SK-N-SH treated with all-trans-retinoic acid at 6 μM for 48 hours (cell line): ENCODE measurements at regions not wholly inside any gene's neighbourhood (a gene's known extent, or its start where the extent isn't known, plus 50 kb on each side); places are given as distances from the start of the nearest gene placed in this dataset.

Experiments used
- ATAC-seq: fragments of 200-7000 bp; cut with Tn5 transposase; 3 replicates; pipeline ENCODE4 v1.9.1; 2020; ENCODE audit warnings: mild to moderate bottlenecking, moderate library complexity
- ARNTL ChIP-seq: fragments of 450-650 bp; formaldehyde crosslinking; IDR thresholded peaks from 2 replicates; pipeline ENCODE4 v1.5.0; 2020; ENCODE audit warnings: low read depth, mild to moderate bottlenecking, moderate library complexity, borderline replicate concordance
- CSDC2 ChIP-seq: fragments of 250-450 bp; sonication (Bioruptor Pico); IDR thresholded peaks from 2 replicates; pipeline ENCODE4 v1.5.0; 2020; ENCODE audit warnings: mild to moderate bottlenecking, moderate library complexity
- ESRRG ChIP-seq: fragments of 250-450 bp; sonication (Bioruptor Pico); IDR thresholded peaks from 2 replicates; pipeline ENCODE4 v1.6.1; 2021; ENCODE audit warnings: mild to moderate bottlenecking
- GLIS3 ChIP-seq: fragments of 250-450 bp; sonication (Bioruptor Pico); IDR thresholded peaks from 2 replicates; pipeline ENCODE4 v1.5.0; 2020; ENCODE audit warnings: mild to moderate bottlenecking, moderate library complexity
- ISL1 ChIP-seq: fragments of 250-450 bp; sonication (Bioruptor Pico); IDR thresholded peaks from 2 replicates; pipeline ENCODE4 v2.1.2; 2022; ENCODE audit warnings: mild to moderate bottlenecking, moderate library complexity
- RARB ChIP-seq: fragments of 250-450 bp; sonication (Bioruptor Pico); IDR thresholded peaks from 2 replicates; pipeline ENCODE4 v1.8.0; 2021; ENCODE audit warnings: mild to moderate bottlenecking, moderate library complexity
- SNAI2 ChIP-seq: fragments of 250-450 bp; sonication (Bioruptor Pico); IDR thresholded peaks from 2 replicates; pipeline ENCODE4 v1.5.0; 2020; ENCODE audit warnings: mild to moderate bottlenecking, moderate library complexity
- TOX ChIP-seq: fragments of 250-450 bp; sonication (Bioruptor Pico); IDR thresholded peaks from 2 replicates; pipeline ENCODE4 v1.8.0; 2021; ENCODE audit warnings: mild to moderate bottlenecking, moderate library complexity, borderline replicate concordance
- ZC3H10 ChIP-seq: fragments of 250-450 bp; sonication (Bioruptor Pico); IDR thresholded peaks from 2 replicates; pipeline ENCODE4 v1.5.1; 2021; ENCODE audit warnings: mild to moderate bottlenecking, moderate library complexity
- ZFP3 ChIP-seq: fragments of 250-450 bp; sonication (Bioruptor Pico); IDR thresholded peaks from 2 replicates; pipeline ENCODE4 v1.5.0; 2020; ENCODE audit warnings: mild to moderate bottlenecking, moderate library complexity
- ZFP30 ChIP-seq: fragments of 450-650 bp; formaldehyde crosslinking; IDR thresholded peaks from 2 replicates; pipeline ENCODE4 v1.5.0; 2022; ENCODE audit warnings: mild to moderate bottlenecking, moderate library complexity
- ZNF70 ChIP-seq: fragments of 450-650 bp; formaldehyde crosslinking; IDR thresholded peaks from 2 replicates; pipeline ENCODE4 v1.5.0; 2020; ENCODE audit warnings: mild to moderate bottlenecking, moderate library complexity
- ZNF8 ChIP-seq: fragments of 450-650 bp; formaldehyde crosslinking; IDR thresholded peaks from 2 replicates; pipeline ENCODE4 v1.5.0; 2020; ENCODE audit warnings: mild to moderate bottlenecking, moderate library complexity
- TF ChIP-seq, protein P1 (sequence below): fragments of 250-450 bp; sonication (Bioruptor Pico); IDR thresholded peaks from 2 replicates; pipeline ENCODE4 v1.5.1; 2021; ENCODE audit warnings: mild to moderate bottlenecking, moderate library complexity
- TF ChIP-seq, protein P2 (sequence below): fragments of 250-450 bp; sonication (Bioruptor Pico); IDR thresholded peaks from 2 replicates; pipeline ENCODE4 v1.5.1; 2020; ENCODE audit warnings: low read depth, mild to moderate bottlenecking, moderate library complexity
- TF ChIP-seq, protein P3 (sequence below): fragments of 250-450 bp; sonication (Bioruptor Pico); IDR thresholded peaks from 2 replicates; pipeline ENCODE4 v1.8.0; 2021; ENCODE audit warnings: low read depth, mild to moderate bottlenecking, moderate library complexity, borderline replicate concordance
- TF ChIP-seq, protein P4 (sequence below): fragments of 250-450 bp; sonication (Bioruptor Pico); IDR thresholded peaks from 2 replicates; pipeline ENCODE4 v1.8.0; 2020; ENCODE audit warnings: mild to moderate bottlenecking, moderate library complexity, borderline replicate concordance

DNA sequence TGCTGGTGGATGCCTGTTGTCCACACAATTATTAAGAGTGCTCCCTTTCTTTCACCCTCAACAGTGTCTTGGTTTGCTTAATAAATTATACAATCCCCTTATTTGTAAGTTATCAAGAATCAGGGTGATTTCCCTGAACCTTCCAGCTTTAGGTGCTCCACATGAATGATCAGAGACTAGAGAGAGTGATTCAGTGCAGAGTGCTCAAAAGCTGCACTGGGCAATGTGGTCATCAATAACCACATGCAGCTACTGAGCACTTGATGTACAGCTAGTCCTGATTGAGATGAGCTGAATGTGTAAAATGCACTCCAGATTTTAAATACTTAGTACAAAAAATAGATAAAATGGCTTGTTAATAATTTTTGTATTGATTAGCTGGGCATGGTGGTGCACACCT is 76.8 kb upstream of the TRIO start (continued):
- TF ChIP-seq, protein P1, sequence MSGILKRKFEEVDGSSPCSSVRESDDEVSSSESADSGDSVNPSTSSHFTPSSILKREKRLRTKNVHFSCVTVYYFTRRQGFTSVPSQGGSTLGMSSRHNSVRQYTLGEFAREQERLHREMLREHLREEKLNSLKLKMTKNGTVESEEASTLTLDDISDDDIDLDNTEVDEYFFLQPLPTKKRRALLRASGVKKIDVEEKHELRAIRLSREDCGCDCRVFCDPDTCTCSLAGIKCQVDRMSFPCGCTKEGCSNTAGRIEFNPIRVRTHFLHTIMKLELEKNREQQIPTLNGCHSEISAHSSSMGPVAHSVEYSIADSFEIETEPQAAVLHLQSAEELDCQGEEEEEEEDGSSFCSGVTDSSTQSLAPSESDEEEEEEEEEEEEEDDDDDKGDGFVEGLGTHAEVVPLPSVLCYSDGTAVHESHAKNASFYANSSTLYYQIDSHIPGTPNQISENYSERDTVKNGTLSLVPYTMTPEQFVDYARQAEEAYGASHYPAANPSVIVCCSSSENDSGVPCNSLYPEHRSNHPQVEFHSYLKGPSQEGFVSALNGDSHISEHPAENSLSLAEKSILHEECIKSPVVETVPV (CRISPR knock-in tag), result no peak
- TF ChIP-seq ZNF8 (CRISPR knock-in tag) (no peak), ZNF70 (CRISPR knock-in tag) (no peak), ESRRG (no peak)

- TF ChIP-seq ZNF8 (CRISPR knock-in tag) (no peak), ZNF70 (CRISPR knock-in tag) (no peak), ISL1 (CRISPR knock-in tag) (no peak), ZFP30 (CRISPR knock-in tag) (no peak), GLIS3 (CRISPR knock-in tag) (no peak), ARNTL (CRISPR knock-in tag) (no peak), ESRRG (no peak), CSDC2 (no peak), RARB (CRISPR knock-in tag) (no peak), SNAI2 (no peak), TOX (CRISPR knock-in tag) (no peak), ZC3H10 (CRISPR knock-in tag) (no peak)
- TF ChIP-seq, protein P2, sequence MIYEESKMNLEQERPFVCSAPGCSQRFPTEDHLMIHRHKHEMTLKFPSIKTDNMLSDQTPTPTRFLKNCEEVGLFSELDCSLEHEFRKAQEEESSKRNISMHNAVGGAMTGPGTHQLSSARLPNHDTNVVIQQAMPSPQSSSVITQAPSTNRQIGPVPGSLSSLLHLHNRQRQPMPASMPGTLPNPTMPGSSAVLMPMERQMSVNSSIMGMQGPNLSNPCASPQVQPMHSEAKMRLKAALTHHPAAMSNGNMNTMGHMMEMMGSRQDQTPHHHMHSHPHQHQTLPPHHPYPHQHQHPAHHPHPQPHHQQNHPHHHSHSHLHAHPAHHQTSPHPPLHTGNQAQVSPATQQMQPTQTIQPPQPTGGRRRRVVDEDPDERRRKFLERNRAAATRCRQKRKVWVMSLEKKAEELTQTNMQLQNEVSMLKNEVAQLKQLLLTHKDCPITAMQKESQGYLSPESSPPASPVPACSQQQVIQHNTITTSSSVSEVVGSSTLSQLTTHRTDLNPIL (CRISPR knock-in tag), result no peak
- TF ChIP-seq, protein P3, sequence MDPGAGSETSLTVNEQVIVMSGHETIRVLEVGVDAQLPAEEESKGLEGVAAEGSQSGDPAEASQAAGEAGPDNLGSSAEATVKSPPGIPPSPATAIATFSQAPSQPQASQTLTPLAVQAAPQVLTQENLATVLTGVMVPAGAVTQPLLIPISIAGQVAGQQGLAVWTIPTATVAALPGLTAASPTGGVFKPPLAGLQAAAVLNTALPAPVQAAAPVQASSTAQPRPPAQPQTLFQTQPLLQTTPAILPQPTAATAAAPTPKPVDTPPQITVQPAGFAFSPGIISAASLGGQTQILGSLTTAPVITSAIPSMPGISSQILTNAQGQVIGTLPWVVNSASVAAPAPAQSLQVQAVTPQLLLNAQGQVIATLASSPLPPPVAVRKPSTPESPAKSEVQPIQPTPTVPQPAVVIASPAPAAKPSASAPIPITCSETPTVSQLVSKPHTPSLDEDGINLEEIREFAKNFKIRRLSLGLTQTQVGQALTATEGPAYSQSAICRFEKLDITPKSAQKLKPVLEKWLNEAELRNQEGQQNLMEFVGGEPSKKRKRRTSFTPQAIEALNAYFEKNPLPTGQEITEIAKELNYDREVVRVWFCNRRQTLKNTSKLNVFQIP (CRISPR knock-in tag), result no peak
- TF ChIP-seq, protein P4, sequence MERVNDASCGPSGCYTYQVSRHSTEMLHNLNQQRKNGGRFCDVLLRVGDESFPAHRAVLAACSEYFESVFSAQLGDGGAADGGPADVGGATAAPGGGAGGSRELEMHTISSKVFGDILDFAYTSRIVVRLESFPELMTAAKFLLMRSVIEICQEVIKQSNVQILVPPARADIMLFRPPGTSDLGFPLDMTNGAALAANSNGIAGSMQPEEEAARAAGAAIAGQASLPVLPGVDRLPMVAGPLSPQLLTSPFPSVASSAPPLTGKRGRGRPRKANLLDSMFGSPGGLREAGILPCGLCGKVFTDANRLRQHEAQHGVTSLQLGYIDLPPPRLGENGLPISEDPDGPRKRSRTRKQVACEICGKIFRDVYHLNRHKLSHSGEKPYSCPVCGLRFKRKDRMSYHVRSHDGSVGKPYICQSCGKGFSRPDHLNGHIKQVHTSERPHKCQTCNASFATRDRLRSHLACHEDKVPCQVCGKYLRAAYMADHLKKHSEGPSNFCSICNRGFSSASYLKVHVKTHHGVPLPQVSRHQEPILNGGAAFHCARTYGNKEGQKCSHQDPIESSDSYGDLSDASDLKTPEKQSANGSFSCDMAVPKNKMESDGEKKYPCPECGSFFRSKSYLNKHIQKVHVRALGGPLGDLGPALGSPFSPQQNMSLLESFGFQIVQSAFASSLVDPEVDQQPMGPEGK (CRISPR knock-in tag), result no peak
- peak; percentile 37; the same call in 2 of the 3 replicates for ATAC-seq
Observed at GRCh38 chr5:14064841-14065240, 78.3 kb upstream of the TRIO start.

GRCh38 chr5:14063691-14064090 is 79.5 kb upstream of the TRIO start:
- ATAC-seq, result no peak
- TF ChIP-seq ARNTL (CRISPR knock-in tag), result no peak
- no peak for TF ChIP-seq ZFP3 (CRISPR knock-in tag)
- TF ChIP-seq, protein P1 (CRISPR knock-in tag), result no peak
- TF ChIP-seq ZFP30 (CRISPR knock-in tag), result no peak
- TF ChIP-seq GLIS3 (CRISPR knock-in tag), result no peak
- TF ChIP-seq ISL1 (CRISPR knock-in tag), result no peak
- TF ChIP-seq ESRRG, result no peak
- no peak for TF ChIP-seq ZC3H10 (CRISPR knock-in tag)
- TF ChIP-seq, protein P4 (CRISPR knock-in tag), result no peak

DNA sequence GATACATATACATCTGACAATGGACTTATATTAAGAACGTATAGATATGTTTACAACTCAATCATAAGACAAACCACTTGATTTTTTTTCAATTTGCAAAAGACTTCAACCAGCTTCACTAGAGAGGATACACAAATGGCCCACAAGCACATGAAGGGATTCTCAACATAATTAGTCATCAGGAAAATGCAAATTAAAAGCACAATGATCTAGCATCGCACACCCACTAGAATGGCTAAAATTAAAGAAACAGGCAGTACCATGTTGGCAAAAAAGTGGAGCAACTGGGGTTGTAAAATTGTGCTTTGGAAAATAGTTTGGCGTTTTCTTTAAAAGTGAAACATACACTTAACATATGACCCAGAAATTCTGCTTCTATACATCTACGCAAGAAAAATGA is 80.0 kb upstream of the TRIO start:
- TF ChIP-seq RARB (CRISPR knock-in tag), result no peak
- TF ChIP-seq TOX (CRISPR knock-in tag), result no peak
- no peak for TF ChIP-seq GLIS3 (CRISPR knock-in tag)
- ATAC-seq, result no peak
